NCI-H2196 treated with DMSO at 0.1 percent for 48 hours (cell line): ENCODE measurements at regions not wholly inside any gene's neighbourhood (a gene's known extent, or its start where the extent isn't known, plus 50 kb on each side); places are given as distances from the start of the nearest gene placed in this dataset.
A peak's percentile ranks its signal among the peaks of the same experiment; 100 is the strongest.

ENCODE experiments used
- DNase-seq: peaks from one replicate; lab custom pipeline; 2025; ENCODE audit not compliant: unreplicated experiment; lab: John Stamatoyannopoulos, UW

DNA sequence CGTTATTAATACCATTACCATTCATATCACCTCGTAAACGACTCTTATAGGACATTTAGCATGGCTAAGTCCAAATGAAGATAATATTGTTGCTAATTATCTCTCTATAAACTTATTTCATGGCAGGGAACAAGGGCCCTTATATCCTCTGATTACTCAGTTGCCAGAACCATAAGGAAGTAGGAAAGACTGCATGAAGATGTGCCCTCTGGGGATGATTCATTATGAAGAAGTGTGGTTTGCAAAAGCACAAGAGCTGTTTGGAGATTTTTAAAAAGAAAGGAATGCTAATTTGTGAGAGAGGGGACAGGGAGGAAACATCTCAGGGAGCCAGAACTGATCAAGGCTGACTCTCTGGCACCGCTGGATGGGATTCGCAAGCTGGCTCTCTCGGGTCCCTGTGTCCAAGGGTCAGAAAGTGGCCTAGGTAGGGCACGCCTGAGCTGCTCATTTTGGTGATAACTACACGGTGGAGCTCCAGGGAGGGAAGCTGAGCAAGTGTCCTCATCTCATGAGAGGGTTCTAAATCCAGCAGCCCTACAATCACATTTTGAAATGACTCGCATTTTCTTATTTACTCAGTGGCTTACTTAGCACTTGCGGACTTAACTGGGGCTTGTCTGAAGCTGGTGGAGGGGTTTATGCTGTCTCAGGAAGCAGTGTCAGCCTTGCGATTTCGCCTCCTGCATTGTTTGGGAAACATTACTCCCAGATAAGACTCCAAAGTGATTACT is 136.8 kb downstream of the C5orf15 start:
- no peak for DNase-seq

- no peak for DNase-seq
These were observed 137.5 kb downstream of the C5orf15 start for GRCh38 chr5:133830911-133831310.

GRCh38 chr5:133830281-133830680 is 138.1 kb downstream of the C5orf15 start:
- no peak for DNase-seq

DNA sequence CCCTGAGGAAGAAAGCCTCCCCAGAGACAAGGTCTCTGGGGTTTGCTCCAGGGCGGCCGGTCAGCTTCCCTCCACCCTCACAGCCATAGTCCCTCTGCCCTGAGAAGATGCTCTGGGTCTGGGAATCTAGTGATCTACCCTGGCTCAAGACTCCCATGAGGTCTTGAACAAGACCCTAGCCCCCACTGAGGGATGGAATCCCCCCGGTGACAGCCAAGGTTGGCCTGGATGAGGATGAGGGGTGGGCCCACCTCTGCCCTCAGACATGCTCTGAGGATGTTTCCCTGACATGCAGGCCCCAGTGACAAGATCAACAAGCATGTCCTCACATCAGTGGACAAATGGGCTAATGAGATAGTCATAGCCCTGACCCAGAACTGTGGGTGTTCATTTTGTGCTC is 138.6 kb downstream of the C5orf15 start:
- DNase-seq, result no peak

DNA sequence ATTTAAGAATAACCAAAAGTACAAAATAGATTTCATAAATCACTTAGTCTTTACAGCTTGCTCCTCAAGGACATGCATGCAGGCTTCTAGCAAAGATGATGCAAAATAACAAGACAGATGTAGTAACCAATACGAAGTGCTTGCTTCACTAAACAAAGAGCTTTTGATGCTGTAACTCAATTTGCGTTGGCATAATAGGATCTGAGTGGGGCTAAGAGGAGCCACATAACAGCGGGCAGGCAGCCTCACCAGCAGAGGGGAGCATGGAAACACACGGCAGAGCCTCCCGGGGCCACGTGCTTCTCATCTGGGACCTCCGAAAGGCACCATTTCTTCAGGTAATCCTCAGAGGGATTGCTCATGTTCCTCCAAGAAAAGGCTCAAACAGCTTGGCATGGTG is 139.7 kb downstream of the C5orf15 start:
- DNase-seq, result no peak

DNA sequence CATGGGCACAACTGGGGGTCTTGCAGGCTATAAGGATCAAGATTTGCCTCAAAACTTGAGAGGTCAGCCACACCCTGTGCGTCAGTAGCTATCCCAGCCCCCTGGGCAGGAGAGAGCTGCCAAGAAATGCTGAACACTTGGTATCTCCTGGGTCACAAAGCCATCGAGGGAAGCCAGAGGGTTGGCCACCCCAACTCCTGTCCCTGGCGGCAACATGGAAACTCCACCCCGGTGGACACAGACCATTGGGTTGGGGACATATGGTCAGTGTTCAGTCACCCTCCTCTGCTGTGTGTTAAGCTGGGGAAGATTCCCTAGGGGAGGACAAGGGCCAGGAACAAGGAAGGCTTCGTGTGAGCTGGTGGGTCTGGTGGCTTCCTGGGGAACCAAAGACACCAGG is 140.6 kb downstream of the C5orf15 start:
- no peak for DNase-seq

DNA sequence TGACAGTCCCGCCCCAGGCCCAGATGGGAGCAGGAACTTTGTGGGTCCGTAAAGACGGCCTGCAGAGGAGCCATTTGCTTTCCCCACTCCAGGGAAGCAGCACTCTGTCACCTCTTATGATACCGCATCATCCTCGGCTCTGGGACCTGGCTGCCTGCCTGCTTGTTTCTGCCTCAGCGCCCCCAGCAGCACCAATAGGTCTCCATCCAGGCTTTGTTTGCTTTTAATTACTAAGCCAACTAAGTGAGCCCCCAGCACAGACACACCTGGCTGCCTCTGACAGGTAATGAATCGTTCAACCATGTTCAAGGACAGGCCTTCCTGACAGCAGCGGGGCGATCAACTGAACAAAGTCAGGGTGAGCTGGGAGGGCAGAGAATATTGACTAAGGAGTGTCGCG is 141.4 kb downstream of the C5orf15 start:
- DNase-seq, result peak; percentile 19

DNA sequence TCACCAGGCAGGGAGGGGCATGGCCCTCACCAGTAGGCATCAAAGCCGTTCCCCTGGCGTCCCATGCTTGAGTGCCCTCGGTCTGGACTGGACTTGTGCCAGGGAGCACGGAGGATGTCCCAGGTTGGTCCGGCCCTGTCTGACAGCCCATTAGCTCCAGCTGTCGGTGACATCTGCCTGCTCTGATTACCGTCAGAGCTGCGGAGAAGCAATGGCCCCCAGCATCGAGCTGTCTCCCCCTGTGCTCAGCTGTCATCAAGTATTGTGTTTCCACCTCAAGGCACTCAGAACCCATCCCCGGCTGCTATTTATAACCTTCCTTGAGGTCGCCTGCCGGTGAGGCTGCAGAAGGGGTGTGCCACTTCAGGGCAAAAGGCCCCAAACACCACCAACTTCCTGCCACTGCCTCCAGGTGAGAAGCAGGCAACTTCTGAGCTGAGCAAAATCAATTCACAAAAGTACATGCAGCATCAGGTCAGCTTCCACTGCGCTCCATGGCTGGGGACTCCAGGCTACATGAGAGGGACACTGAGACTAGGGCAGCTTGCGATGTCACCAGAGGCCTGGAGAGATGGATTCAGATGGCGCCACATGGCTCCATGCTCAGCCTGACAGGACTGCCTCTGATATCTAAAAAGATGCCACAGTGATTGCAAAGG is 142.7 kb downstream of the C5orf15 start:
- no peak for DNase-seq

GRCh38 chr5:133824661-133825254 is 143.7 kb downstream of the C5orf15 start:
- DNase-seq, result no peak

GRCh38 chr5:133821889-133822288 is 146.5 kb downstream of the C5orf15 start:
- DNase-seq, result no peak

DNA sequence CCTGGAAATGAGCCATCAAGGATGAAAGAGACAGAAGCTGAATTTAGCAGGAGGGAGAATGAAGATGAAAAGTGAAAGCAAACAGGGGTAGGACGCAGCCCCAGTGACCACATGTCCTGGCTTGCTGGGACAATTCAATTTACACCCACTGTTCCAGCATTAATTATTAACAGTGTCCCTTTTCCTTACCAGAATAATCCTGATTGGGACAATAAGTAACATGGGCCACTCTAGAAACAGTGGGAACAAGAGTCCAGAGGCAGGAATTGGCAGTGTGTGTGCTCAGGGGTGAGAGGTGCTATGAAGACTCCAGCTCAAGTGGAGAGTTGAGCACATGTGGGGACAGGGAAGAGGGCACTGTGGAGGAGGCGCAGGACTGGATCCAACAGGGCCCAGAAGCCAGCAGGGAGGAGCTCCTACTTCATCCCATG is 147.1 kb downstream of the C5orf15 start:
- DNase-seq, result no peak

DNA sequence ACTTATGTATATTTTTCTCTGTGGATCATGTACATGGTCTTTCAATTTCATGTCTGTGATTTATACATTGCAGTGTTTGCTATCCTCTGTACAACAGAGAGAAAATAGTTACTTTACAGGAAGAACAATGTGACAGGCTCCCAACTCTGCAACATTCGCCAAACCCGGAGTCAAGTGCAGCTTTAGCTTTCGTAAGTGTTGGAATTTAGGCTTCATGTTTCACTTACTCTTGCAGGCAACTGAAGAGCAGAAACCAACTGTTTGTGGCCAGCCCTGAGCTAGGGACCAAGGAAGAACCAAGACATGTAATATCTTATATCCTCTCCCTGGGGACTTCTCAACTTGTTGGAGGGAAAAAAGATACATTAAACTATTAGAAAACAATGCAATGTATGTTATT is 147.9 kb downstream of the C5orf15 start:
- no peak for DNase-seq

GRCh38 chr5:133819977-133820471 is 148.4 kb downstream of the C5orf15 start:
- no peak for DNase-seq

- DNase-seq, result no peak
These were observed 149.4 kb downstream of the C5orf15 start for GRCh38 chr5:133818869-133819600.

GRCh38 chr5:133818031-133818431 is 150.4 kb downstream of the C5orf15 start:
- no peak for DNase-seq

DNA sequence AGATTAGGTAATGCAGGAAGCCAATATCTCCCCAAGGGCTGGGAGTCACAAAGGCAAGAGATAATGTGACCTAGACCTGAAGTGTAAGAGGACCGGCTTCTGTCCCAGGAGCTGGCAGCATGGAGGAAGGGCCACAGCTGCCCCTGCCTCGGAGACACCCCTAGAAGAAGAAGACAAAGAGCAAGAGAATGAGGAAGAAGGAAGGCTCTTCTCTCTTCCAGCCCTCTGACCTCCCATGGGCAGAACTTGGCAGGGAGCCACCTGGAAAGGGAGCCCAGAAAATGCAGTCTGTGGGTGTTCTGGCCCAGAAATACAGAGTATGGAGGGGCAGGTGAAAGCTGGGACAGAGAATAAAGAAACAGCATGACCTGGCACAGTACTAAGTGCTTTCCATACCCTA is 151.0 kb downstream of the C5orf15 start:
- DNase-seq, result no peak

- DNase-seq, result no peak
These were observed 151.6 kb downstream of the C5orf15 start for GRCh38 chr5:133816791-133817190.

DNA sequence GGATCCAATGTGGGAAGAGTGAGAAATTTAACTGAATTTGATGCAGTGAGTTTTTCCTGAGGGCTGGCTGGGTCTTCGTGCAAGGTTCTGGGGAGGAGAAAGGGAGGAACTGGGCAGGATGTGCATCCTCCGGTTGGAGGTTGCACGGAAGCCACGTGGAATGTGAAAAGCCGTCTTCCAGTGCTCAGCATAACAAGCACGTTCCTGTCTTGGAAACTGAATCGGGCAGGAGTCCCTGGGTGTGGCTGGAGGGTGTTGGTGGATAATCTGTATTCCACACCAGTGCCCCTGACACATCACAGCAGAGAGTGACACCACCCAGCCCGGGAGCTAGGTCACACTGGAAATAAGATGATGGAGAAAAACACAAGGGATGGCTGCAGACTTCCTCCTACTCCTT is 154.3 kb downstream of the C5orf15 start:
- no peak for DNase-seq

- no peak for DNase-seq
These were observed 157.3 kb downstream of the C5orf15 start for GRCh38 chr5:133811168-133811567.

DNA sequence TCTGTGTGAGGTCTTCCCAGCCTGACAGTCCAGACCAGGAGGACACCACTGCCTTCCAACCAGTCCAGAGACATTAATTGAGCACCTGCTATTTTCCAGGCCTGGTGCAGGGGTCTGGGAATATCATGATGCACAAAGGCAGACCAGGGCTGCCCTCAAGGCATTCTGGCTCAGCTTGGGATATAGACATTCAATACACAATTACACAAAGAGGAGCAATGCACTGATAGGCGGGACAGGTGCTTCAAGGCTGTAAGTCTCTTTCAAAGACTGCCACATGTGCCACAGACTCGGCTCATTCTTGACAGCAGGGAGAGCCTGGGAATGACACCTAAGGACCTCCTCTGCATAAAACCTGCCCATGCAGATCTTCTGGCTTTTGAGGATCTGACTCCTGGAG is 158.6 kb downstream of the C5orf15 start:
- DNase-seq, result no peak

DNA sequence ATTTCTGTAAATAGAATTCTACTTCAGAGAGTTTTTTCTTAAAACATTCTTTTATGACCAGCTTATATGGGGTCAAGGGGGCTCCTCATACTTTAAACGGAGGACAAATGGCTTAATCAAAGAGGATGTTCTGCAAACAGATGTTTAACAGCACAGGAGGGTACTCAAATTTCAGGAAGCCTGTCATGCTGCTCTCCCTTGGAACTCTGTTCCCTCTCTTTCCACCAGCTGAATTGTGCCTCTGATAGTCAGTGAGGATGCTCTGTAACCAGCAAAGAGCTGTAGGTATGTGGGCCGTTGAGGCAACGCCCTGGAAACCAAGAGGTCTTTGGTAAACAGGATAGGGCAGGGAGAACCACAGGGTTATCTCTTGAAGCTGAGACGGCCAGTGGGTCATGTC is 161.1 kb downstream of the C5orf15 start:
- no peak for DNase-seq

GRCh38 chr5:133806847-133807246 is 161.6 kb downstream of the C5orf15 start:
- no peak for DNase-seq
